H9 (cell line): ENCODE measurements at regions not wholly inside any gene's neighbourhood (a gene's known extent, or its start where the extent isn't known, plus 50 kb on each side); places are given as distances from the start of the nearest gene placed in this dataset.

ENCODE experiments used
- DNase-seq: peaks from one replicate; pipeline ENCODE4 v3.0.0-alpha.2; 2017
- H2AFZ ChIP-seq: one replicate; pipeline ENCODE4 v1.6.1; 2013; ENCODE audit warnings: mild to moderate bottlenecking, low read length, control low read depth, moderate library complexity
- H2AK5ac ChIP-seq: 2 replicates; pipeline ENCODE4 v1.6.1; 2013; ENCODE audit warnings: low read length, control low read depth, mixed read lengths; ENCODE audit not compliant: insufficient read length
- H2BK120ac ChIP-seq: one replicate; pipeline ENCODE4 v1.6.1; 2013; ENCODE audit warnings: low read depth, mild to moderate bottlenecking, low read length, control low read depth, inconsistent platforms; ENCODE audit not compliant: poor library complexity, severe bottlenecking
- H2BK12ac ChIP-seq: 2 replicates; pipeline ENCODE4 v1.6.1; 2013; ENCODE audit warnings: low read length, control low read depth, mixed read lengths, low read depth; ENCODE audit not compliant: insufficient read length
- H2BK15ac ChIP-seq: 2 replicates; pipeline ENCODE4 v1.6.1; 2013; ENCODE audit warnings: low read depth, low read length, control low read depth
- H2BK20ac ChIP-seq: one replicate; pipeline ENCODE4 v1.6.1; 2013; ENCODE audit warnings: low read depth, mild to moderate bottlenecking, low read length, control low read depth, inconsistent platforms; ENCODE audit not compliant: poor library complexity, severe bottlenecking
- H2BK5ac ChIP-seq: 2 replicates; pipeline ENCODE4 v1.6.1; 2013; ENCODE audit warnings: low read length, control low read depth, mixed read lengths; ENCODE audit not compliant: insufficient read length
- H3K14ac ChIP-seq: 2 replicates; pipeline ENCODE4 v1.6.1; 2013; ENCODE audit warnings: low read length, control low read depth; ENCODE audit not compliant: insufficient read depth
- H3K18ac ChIP-seq: 2 replicates; pipeline ENCODE4 v1.6.1; 2013; ENCODE audit warnings: low read depth, mild to moderate bottlenecking, mixed read lengths, low read length, control low read depth; ENCODE audit not compliant: insufficient read length
- H3K23ac ChIP-seq: 2 replicates; pipeline ENCODE4 v1.6.1; 2013; ENCODE audit warnings: low read length, control low read depth, mixed read lengths, low read depth; ENCODE audit not compliant: insufficient read length
- H3K23me2 ChIP-seq: 2 replicates; pipeline ENCODE4 v1.6.1; 2013; ENCODE audit warnings: low read depth, mild to moderate bottlenecking, mixed read lengths, low read length, control low read depth; ENCODE audit not compliant: insufficient read length, poor library complexity, severe bottlenecking
- H3K27ac ChIP-seq: 2 replicates; pipeline ENCODE4 v1.5.1; 2013; ENCODE audit warnings: low read length, control low read depth, mixed read lengths, low read depth; ENCODE audit not compliant: insufficient read length
- H3K27me3 ChIP-seq: 2 replicates; pipeline ENCODE4 v1.6.1; 2013; ENCODE audit warnings: low read length, control low read depth, inconsistent platforms; ENCODE audit not compliant: insufficient read depth
- H3K4ac ChIP-seq: 2 replicates; pipeline ENCODE4 v1.6.1; 2013; ENCODE audit warnings: low read depth, mild to moderate bottlenecking, control low read depth, inconsistent platforms, low read length, moderate library complexity
- H3K4me1 ChIP-seq: 2 replicates; pipeline ENCODE4 v1.6.1; 2013; ENCODE audit warnings: low read length, control low read depth, inconsistent platforms; ENCODE audit not compliant: insufficient read depth
- H3K4me2 ChIP-seq: 2 replicates; pipeline ENCODE4 v1.6.1; 2013; ENCODE audit warnings: low read length, control low read depth, mixed read lengths; ENCODE audit not compliant: insufficient read length, insufficient read depth
- H3K56ac ChIP-seq: 2 replicates; pipeline ENCODE4 v1.6.1; 2013; ENCODE audit warnings: low read depth, mild to moderate bottlenecking, mixed read lengths, low read length, control low read depth; ENCODE audit not compliant: insufficient read length
- H3K79me1 ChIP-seq: 2 replicates; pipeline ENCODE4 v1.6.1; 2013; ENCODE audit warnings: low read depth, mild to moderate bottlenecking, moderate library complexity, low read length, control low read depth, inconsistent platforms; ENCODE audit not compliant: insufficient read depth, poor library complexity, severe bottlenecking
- H3K79me2 ChIP-seq: 2 replicates; pipeline ENCODE4 v1.6.1; 2013; ENCODE audit warnings: low read length, control low read depth, inconsistent platforms; ENCODE audit not compliant: insufficient read depth
- H3K9ac ChIP-seq: 2 replicates; pipeline ENCODE4 v1.6.1; 2013; ENCODE audit warnings: low read length, control low read depth, mixed read lengths; ENCODE audit not compliant: insufficient read length; ENCODE audit errors: extremely low read depth
- H3K9me3 ChIP-seq: one replicate; pipeline ENCODE4 v1.6.1; 2013; ENCODE audit warnings: low read depth, low read length, inconsistent platforms; ENCODE audit not compliant: control insufficient read depth
- H3T11ph ChIP-seq: one replicate; pipeline ENCODE4 v1.6.1; 2013; ENCODE audit warnings: mild to moderate bottlenecking, low read length, control low read depth, inconsistent platforms
- H4K20me1 ChIP-seq: one replicate; pipeline ENCODE4 v1.6.1; 2013; ENCODE audit not compliant: control insufficient read depth, insufficient read length, insufficient read depth
- H4K5ac ChIP-seq: 2 replicates; pipeline ENCODE4 v1.6.1; 2013; ENCODE audit warnings: low read depth, mild to moderate bottlenecking, mixed read lengths, low read length, control low read depth; ENCODE audit not compliant: insufficient read length
- H4K8ac ChIP-seq: replicated peaks from 2 replicates; pipeline ENCODE4 v1.6.1; 2013; ENCODE audit warnings: low read length, control low read depth, mixed read lengths, low read depth; ENCODE audit not compliant: insufficient read length
- H4K91ac ChIP-seq: 2 replicates; pipeline ENCODE4 v1.6.1; 2013; ENCODE audit warnings: low read depth, mild to moderate bottlenecking, moderate library complexity, mixed read lengths, low read length, control low read depth; ENCODE audit not compliant: insufficient read length
- H3K27ac Mint-ChIP-seq, 3 experiments: 2 replicates in 2 of 3; 3 replicates in 1 of 3; pipeline ENCODE4 v1.8.0; 2020 to 2021; ENCODE audit warnings: mixed read lengths in 3 of 3, mild to moderate bottlenecking in 1 of 3, moderate library complexity in 1 of 3
- H3K27me3 Mint-ChIP-seq: 2 replicates; pipeline ENCODE4 v1.8.0; 2021; ENCODE audit warnings: low read depth, mild to moderate bottlenecking, moderate library complexity, mixed read lengths
- H3K36me3 Mint-ChIP-seq, 3 experiments: 2 replicates in 2 of 3; 3 replicates in 1 of 3; pipeline ENCODE4 v1.8.0; 2020 to 2021; ENCODE audit warnings: low read depth in 3 of 3, mixed read lengths in 3 of 3; ENCODE audit not compliant: insufficient read depth in 1 of 3
- H3K4me1 Mint-ChIP-seq, 2 experiments: 2 replicates each; pipeline ENCODE4 v1.8.0; 2020; ENCODE audit warnings: mixed read lengths in 2 of 2
- H3K4me3 Mint-ChIP-seq, 2 experiments: 2 replicates in 1 of 2; 3 replicates in 1 of 2; pipeline ENCODE4 v1.8.0; 2020 to 2021; ENCODE audit warnings: mild to moderate bottlenecking in 2 of 2, mixed read lengths in 2 of 2, moderate library complexity in 1 of 2
- H3K9me3 Mint-ChIP-seq, 2 experiments: 2 replicates in 1 of 2; 3 replicates in 1 of 2; pipeline ENCODE4 v1.8.0; 2020; ENCODE audit warnings: mild to moderate bottlenecking in 2 of 2, mixed read lengths in 2 of 2, moderate library complexity in 1 of 2
- CTCF ChIP-seq: fragments of 200-600 bp; sonication (generic); conservative IDR thresholded peaks from 3 replicates; pipeline ENCODE4 v1.8.0; 2021; ENCODE audit warnings: antibody characterized with exemption, mild to moderate bottlenecking
- WGBS: extraction: QIAGEN DNeasy Blood & Tissue Kit; methylation state at CpG from one replicate; pipeline ENCODE4 v1.1.7; 2013; ENCODE audit warnings: missing lambda C conversion rate, low lambda C conversion rate, mixed read lengths; ENCODE audit not compliant: insufficient read length; ENCODE audit errors: extremely low coverage; 5-methylcytosine and 5-hydroxymethylcytosine counted together

- H4K91ac ChIP-seq, result no peak overlapping the region
- no peak overlapping the region for H3K4me2 ChIP-seq
- no peak overlapping the region for H3K9ac ChIP-seq
- no peak overlapping the region for H2BK12ac ChIP-seq
- no peak overlapping the region for H2AK5ac ChIP-seq
- no peak overlapping the region for H3K18ac ChIP-seq
- H3K79me1 ChIP-seq, result no peaks in the 10 kb centered on the region
- no peak overlapping the region for H4K5ac ChIP-seq
- no peak overlapping the region for H3K4ac ChIP-seq
- no peaks in the 10 kb centered on the region for H4K20me1 ChIP-seq
- no peak overlapping the region for H2BK15ac ChIP-seq
- H3K27ac Mint-ChIP-seq, result no peak overlapping the region
- no peak overlapping the region for H2AFZ ChIP-seq
- no peak overlapping the region for H2BK120ac ChIP-seq
- H3K36me3 Mint-ChIP-seq, result no peaks in the 10 kb centered on the region
- no peaks in the 10 kb centered on the region for H3K27me3 Mint-ChIP-seq
- DNase-seq, result no peak
- no CpG with 5 or more reads among the region's 4 CpGs for WGBS
- no peak overlapping the region for H4K8ac ChIP-seq
- no peak overlapping the region for H3K4me3 Mint-ChIP-seq
- H3K4me1 Mint-ChIP-seq, result no peaks in the 10 kb centered on the region
- no peak overlapping the region for H2BK5ac ChIP-seq
- no peaks in the 10 kb centered on the region for H3K4me1 ChIP-seq
- H3T11ph ChIP-seq, result no peak overlapping the region
- H3K56ac ChIP-seq, result no peak overlapping the region
- no peak overlapping the region for H3K23ac ChIP-seq
- H2BK20ac ChIP-seq, result no peak overlapping the region
- H3K27me3 ChIP-seq, result no peaks in the 10 kb centered on the region
- TF ChIP-seq CTCF, result no peak
- no peak overlapping the region for H3K14ac ChIP-seq
- no peaks in the 10 kb centered on the region for H3K79me2 ChIP-seq
- no peaks in the 10 kb centered on the region for H3K23me2 ChIP-seq
- no peak overlapping the region for H3K27ac ChIP-seq
- no peaks in the 10 kb centered on the region for H3K9me3 Mint-ChIP-seq
- H3K9me3 ChIP-seq, result no peaks in the 10 kb centered on the region
Measured at GRCh38 chr18:40469851-40470250, 1485.2 kb upstream of the PIK3C3 start.
